PFSK-1 (cell line): ENCODE measurements at regions not wholly inside any gene's neighbourhood (a gene's known extent, or its start where the extent isn't known, plus 50 kb on each side); places are given as distances from the start of the nearest gene placed in this dataset.

ENCODE experiments used
- FOXP2 ChIP-seq: optimal IDR thresholded peaks from 2 replicates; pipeline ENCODE3; 2011; ENCODE audit warnings: borderline replicate concordance, control low read depth, inconsistent platforms; ENCODE audit not compliant: insufficient read depth; ENCODE audit errors: extremely low read length, extremely low read depth
- POLR2AphosphoS5 ChIP-seq: IDR thresholded peaks from 2 replicates; pipeline ENCODE4 v1.6.1; 2012; ENCODE audit warnings: low read depth, mild to moderate bottlenecking, control low read depth, low read length, moderate library complexity
- REST ChIP-seq, 2 experiments: IDR thresholded peaks; 2 replicates each; pipeline versions ENCODE4 v1.6.1 to v1.8.0; 2011 to 2012; ENCODE audit warnings: low read depth in 2 of 2, low read length in 2 of 2, control low read depth in 1 of 2, inconsistent platforms in 1 of 2, mild to moderate bottlenecking in 1 of 2, moderate library complexity in 1 of 2; ENCODE audit not compliant: insufficient read depth in 1 of 2
- SIN3A ChIP-seq: IDR thresholded peaks from 2 replicates; pipeline ENCODE4 v1.6.1; 2012; ENCODE audit warnings: mild to moderate bottlenecking, low read length, moderate library complexity, borderline replicate concordance; ENCODE audit not compliant: insufficient read depth
- TAF1 ChIP-seq: IDR thresholded peaks from 2 replicates; pipeline ENCODE4 v1.6.1; 2012; ENCODE audit warnings: low read length, control low read depth, borderline replicate concordance; ENCODE audit not compliant: insufficient read depth

- no peak for TF ChIP-seq REST (IDR thresholded peaks at IDR 0.05; ENCODE audit: insufficient read depth in 1 of 2, low read depth in 2 of 2, low read length in 2 of 2)
- no peak for TF ChIP-seq TAF1
Observed at GRCh38 chr5:110832683-110833082, 93.9 kb downstream of the SLC25A46 start.

- no peak for TF ChIP-seq REST (IDR thresholded peaks at IDR 0.05; ENCODE audit: insufficient read depth in 1 of 2, low read depth in 2 of 2, low read length in 2 of 2)
- TF ChIP-seq TAF1 = no peak
- no peak for TF ChIP-seq FOXP2
- TF ChIP-seq SIN3A = no peak
- no peak for TF ChIP-seq POLR2AphosphoS5
Observed at GRCh38 chr5:110836851-110837250, 98.0 kb downstream of the SLC25A46 start.

- no peak for TF ChIP-seq POLR2AphosphoS5
- TF ChIP-seq FOXP2 = no peak
- TF ChIP-seq REST (IDR thresholded peaks at IDR 0.05; ENCODE audit: insufficient read depth in 1 of 2, low read depth in 2 of 2, low read length in 2 of 2) = no peak
- TF ChIP-seq TAF1 = no peak
- no peak for TF ChIP-seq SIN3A
Observed at GRCh38 chr5:110838961-110839360, 100.2 kb downstream of the SLC25A46 start.

- TF ChIP-seq POLR2AphosphoS5 (no peak), REST (IDR thresholded peaks at IDR 0.05; ENCODE audit: insufficient read depth in 1 of 2, low read depth in 2 of 2, low read length in 2 of 2) (no peak), TAF1 (no peak), FOXP2 (no peak), SIN3A (no peak)
Observed at GRCh38 chr5:110840347-110840960, 101.6 kb downstream of the SLC25A46 start.

- TF ChIP-seq REST (IDR thresholded peaks at IDR 0.05; ENCODE audit: insufficient read depth in 1 of 2, low read depth in 2 of 2, low read length in 2 of 2) = no peak
- TF ChIP-seq POLR2AphosphoS5 = no peak
- no peak for TF ChIP-seq FOXP2
- no peak for TF ChIP-seq SIN3A
- no peak for TF ChIP-seq TAF1
Observed at GRCh38 chr5:110841137-110841536, 102.3 kb downstream of the SLC25A46 start.
